ENCODE measurements at regions not wholly inside any gene's neighbourhood (a gene's known extent, or its start where the extent isn't known, plus 50 kb on each side); places are given as distances from the start of the nearest gene placed in this dataset.
A peak's percentile ranks its signal among the peaks of the same experiment; 100 is the strongest.

GRCh38 chr2:193303464-193303863 is 1108.7 kb upstream of the TMEFF2 start:
- no peaks in the 10 kb centered on the region for H3K9me3 Mint-ChIP-seq (ENCODE audit: unreplicated experiment)
- peak; percentile 6 for DNase-seq (ENCODE audit: unreplicated experiment)
- H3K27ac Mint-ChIP-seq (ENCODE audit: low read depth, unreplicated experiment), result no peak overlapping the region
- peaks cover 8% of the 10 kb centered on the region for H3K4me1 Mint-ChIP-seq (ENCODE audit: insufficient read depth, unreplicated experiment)
- no peak overlapping the region for H3K4me3 Mint-ChIP-seq (ENCODE audit: unreplicated experiment)
- no TSS peak for BruUV-seq (replicated peaks)
- no peak for TF ChIP-seq CTCF (IDR thresholded peaks at IDR 0.05; ENCODE audit: unreplicated experiment)
- no peaks in the 10 kb centered on the region for H3K36me3 Mint-ChIP-seq (ENCODE audit: insufficient read depth, unreplicated experiment)
- CTCF ChIA-PET, result interaction anchor here (0.7 kb wide), 1 partner anchor 209 kb away, joined by 3 read pairs; no protein-coding TSS in a partner anchor
- POLR2A ChIA-PET, result interaction anchor here (0.7 kb wide), 1 partner anchor 20 kb away, joined by 3 read pairs; no protein-coding TSS in a partner anchor
- intact Hi-C loops (cut with micrococcal nuclease), result no loop called here
- H3K27me3 Mint-ChIP-seq (ENCODE audit: insufficient read depth, unreplicated experiment), result no peaks in the 10 kb centered on the region

- CTCF ChIA-PET, result no interaction called here
- intact Hi-C loops (cut with micrococcal nuclease), result no loop called here
- no peak overlapping the region for H3K4me3 Mint-ChIP-seq (ENCODE audit: unreplicated experiment)
- no peaks in the 10 kb centered on the region for H3K4me1 Mint-ChIP-seq (ENCODE audit: insufficient read depth, unreplicated experiment)
- BruUV-seq (replicated peaks), result no TSS peak
- H3K27ac Mint-ChIP-seq (ENCODE audit: low read depth, unreplicated experiment), result no peak overlapping the region
- no peaks in the 10 kb centered on the region for H3K27me3 Mint-ChIP-seq (ENCODE audit: insufficient read depth, unreplicated experiment)
- no peak for DNase-seq (ENCODE audit: unreplicated experiment)
- peaks cover 3% of the 10 kb centered on the region for H3K9me3 Mint-ChIP-seq (ENCODE audit: unreplicated experiment)
- POLR2A ChIA-PET, result no interaction called here
- H3K36me3 Mint-ChIP-seq (ENCODE audit: insufficient read depth, unreplicated experiment), result no peaks in the 10 kb centered on the region
- TF ChIP-seq CTCF (IDR thresholded peaks at IDR 0.05; ENCODE audit: unreplicated experiment), result no peak
These were observed 1099.6 kb upstream of the TMEFF2 start for GRCh38 chr2:193294371-193294770.

GRCh38 chr2:193279361-193279760 is 1084.6 kb upstream of the TMEFF2 start:
- no peak for DNase-seq (ENCODE audit: unreplicated experiment)
- BruUV-seq (replicated peaks), result no TSS peak
- H3K27ac Mint-ChIP-seq (ENCODE audit: low read depth, unreplicated experiment), result no peak overlapping the region
- no peak for TF ChIP-seq CTCF (IDR thresholded peaks at IDR 0.05; ENCODE audit: unreplicated experiment)
- no peak overlapping the region for H3K4me3 Mint-ChIP-seq (ENCODE audit: unreplicated experiment)
- H3K27me3 Mint-ChIP-seq (ENCODE audit: insufficient read depth, unreplicated experiment), result no peaks in the 10 kb centered on the region
- H3K36me3 Mint-ChIP-seq (ENCODE audit: insufficient read depth, unreplicated experiment), result no peaks in the 10 kb centered on the region
- intact Hi-C loops (cut with micrococcal nuclease), result no loop called here
- H3K4me1 Mint-ChIP-seq (ENCODE audit: insufficient read depth, unreplicated experiment), result no peaks in the 10 kb centered on the region
- H3K9me3 Mint-ChIP-seq (ENCODE audit: unreplicated experiment), result no peaks in the 10 kb centered on the region
- ChIA-PET POLR2A (interaction anchor here (0.6 kb wide), 1 partner anchor 1017 kb away, joined by 3 read pairs; no protein-coding TSS in a partner anchor), CTCF (no interaction called here)

GRCh38 chr2:193276988-193277387 is 1082.3 kb upstream of the TMEFF2 start:
- H3K4me1 Mint-ChIP-seq (ENCODE audit: insufficient read depth, unreplicated experiment), result no peaks in the 10 kb centered on the region
- H3K4me3 Mint-ChIP-seq (ENCODE audit: unreplicated experiment), result no peak overlapping the region
- no peaks in the 10 kb centered on the region for H3K36me3 Mint-ChIP-seq (ENCODE audit: insufficient read depth, unreplicated experiment)
- no peak overlapping the region for H3K27ac Mint-ChIP-seq (ENCODE audit: low read depth, unreplicated experiment)
- no TSS peak for BruUV-seq (replicated peaks)
- TF ChIP-seq CTCF (IDR thresholded peaks at IDR 0.05; ENCODE audit: unreplicated experiment), result no peak
- POLR2A ChIA-PET, result no interaction called here
- CTCF ChIA-PET, result no interaction called here
- intact Hi-C loops (cut with micrococcal nuclease), result no loop called here
- no peak for DNase-seq (ENCODE audit: unreplicated experiment)
- H3K9me3 Mint-ChIP-seq (ENCODE audit: unreplicated experiment), result no peaks in the 10 kb centered on the region
- H3K27me3 Mint-ChIP-seq (ENCODE audit: insufficient read depth, unreplicated experiment), result no peaks in the 10 kb centered on the region
